ENCODE measurements at regions not wholly inside any gene's neighbourhood (a gene's known extent, or its start where the extent isn't known, plus 50 kb on each side); places are given as distances from the start of the nearest gene placed in this dataset.

DNA sequence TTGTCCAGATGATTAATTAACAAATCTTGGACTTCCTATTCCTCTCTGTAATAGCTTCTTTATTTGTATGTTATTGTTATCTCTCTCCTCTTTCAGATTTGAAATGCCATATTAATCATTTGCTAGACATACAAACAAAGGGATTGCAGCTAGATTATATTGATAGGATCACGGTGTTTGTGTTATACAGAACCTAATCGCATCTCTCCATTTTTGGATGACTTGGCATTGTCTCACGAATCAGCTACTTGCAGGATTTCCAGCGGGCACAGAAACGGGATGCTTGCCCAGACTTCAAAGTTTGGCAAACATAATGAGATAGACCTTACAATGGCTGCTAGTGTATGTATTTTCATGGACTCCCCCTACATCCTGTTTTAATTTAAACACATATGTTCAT lies 368.1 kb downstream of the TLE4 start:
- TF ChIP-seq CTCF (IDR thresholded peaks at IDR 0.05; ENCODE audit: borderline replicate concordance, control extremely low read depth, extremely low read depth, insufficient read depth, missing control alignments): no peak
- DNase-seq (ENCODE audit: low spot score): no peak
- in situ Hi-C loops (cut with MboI; ENCODE audit: low sequenced_read_pairs, unreplicated experiment): no loop called here

GRCh38 chr9:79936336-79936735 lies 364.6 kb downstream of the TLE4 start:
- DNase-seq (ENCODE audit: low spot score): no peak
- in situ Hi-C loops (cut with MboI; ENCODE audit: low sequenced_read_pairs, unreplicated experiment): no loop called here
- no peak for TF ChIP-seq CTCF (IDR thresholded peaks at IDR 0.05; ENCODE audit: borderline replicate concordance, control extremely low read depth, extremely low read depth, insufficient read depth, missing control alignments)

DNA sequence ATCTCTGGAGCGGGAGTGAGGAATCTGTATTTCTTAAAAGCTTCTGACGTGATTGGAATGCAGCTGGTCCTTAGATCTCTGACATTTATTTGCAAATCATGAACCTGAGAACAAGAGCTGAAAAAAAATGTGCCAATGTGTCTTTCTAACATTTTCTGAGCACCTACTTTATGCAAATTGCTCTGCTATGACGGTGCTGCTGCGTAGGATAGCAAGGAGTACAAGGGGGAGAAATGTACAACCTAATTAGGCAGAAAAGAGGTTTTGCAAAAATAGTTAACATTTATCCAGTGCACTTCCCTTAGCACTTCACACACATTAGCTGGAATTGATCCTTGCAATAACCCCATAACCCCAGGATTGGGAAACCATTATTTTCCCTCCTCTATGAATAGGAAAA lies 357.5 kb downstream of the TLE4 start:
- DNase-seq (ENCODE audit: low spot score): no peak
- in situ Hi-C loops (cut with MboI; ENCODE audit: low sequenced_read_pairs, unreplicated experiment): no loop called here
- TF ChIP-seq CTCF (IDR thresholded peaks at IDR 0.05; ENCODE audit: borderline replicate concordance, control extremely low read depth, extremely low read depth, insufficient read depth, missing control alignments): no peak

DNA sequence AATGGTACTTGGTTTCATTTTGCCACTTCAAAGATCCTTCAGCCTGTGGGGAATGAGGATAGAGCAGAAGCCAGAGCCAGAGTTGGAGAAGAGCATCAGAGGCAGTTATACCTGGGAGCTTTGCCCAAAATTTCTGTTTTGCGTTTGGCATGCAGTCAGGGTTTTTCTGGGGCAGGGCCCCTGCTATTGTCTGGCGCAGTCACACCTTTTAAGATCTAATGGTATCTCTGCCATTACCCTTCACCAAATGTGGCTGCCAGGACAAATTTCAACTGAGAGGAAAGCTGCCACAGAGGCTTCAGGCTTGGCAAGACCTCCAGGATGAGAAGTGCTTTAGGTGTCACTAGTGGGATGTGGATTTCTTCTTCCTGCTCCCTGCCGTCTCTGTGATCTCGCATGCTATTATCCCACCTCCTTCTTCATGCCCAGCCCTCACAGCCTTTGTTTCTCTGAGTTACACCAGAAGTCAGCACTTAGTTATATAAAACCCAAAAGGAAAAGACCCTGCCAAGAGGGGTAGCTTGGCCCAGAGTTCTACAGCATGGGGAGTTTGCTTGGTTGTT lies 357.0 kb downstream of the TLE4 start:
- DNase-seq (ENCODE audit: low spot score): no peak
- no peak for TF ChIP-seq CTCF (IDR thresholded peaks at IDR 0.05; ENCODE audit: borderline replicate concordance, control extremely low read depth, extremely low read depth, insufficient read depth, missing control alignments)
- in situ Hi-C loops (cut with MboI; ENCODE audit: low sequenced_read_pairs, unreplicated experiment): no loop called here

DNA sequence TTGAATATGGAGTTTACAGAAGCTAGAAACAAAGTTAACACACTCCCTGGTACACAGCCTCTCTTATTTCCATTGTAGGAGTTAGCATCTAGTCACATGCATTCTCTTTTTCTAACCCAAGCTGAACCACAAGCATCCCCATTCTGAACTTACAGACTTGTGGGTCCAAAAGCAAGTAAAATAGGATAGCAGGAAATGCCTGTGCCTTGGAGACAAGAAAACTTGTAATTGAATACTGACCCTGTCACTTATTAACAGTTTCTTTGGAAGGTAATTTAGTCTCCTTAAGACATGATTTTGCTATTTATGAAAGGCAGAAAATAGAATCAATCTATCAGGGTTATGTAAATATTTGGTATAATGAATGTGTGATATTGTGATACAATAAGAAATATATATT lies 353.6 kb downstream of the TLE4 start:
- in situ Hi-C loops (cut with MboI; ENCODE audit: low sequenced_read_pairs, unreplicated experiment): no loop called here
- DNase-seq (ENCODE audit: low spot score): no peak
- TF ChIP-seq CTCF (IDR thresholded peaks at IDR 0.05; ENCODE audit: borderline replicate concordance, control extremely low read depth, extremely low read depth, insufficient read depth, missing control alignments): no peak

- in situ Hi-C loops (cut with MboI; ENCODE audit: low sequenced_read_pairs, unreplicated experiment): no loop called here
- TF ChIP-seq CTCF (IDR thresholded peaks at IDR 0.05; ENCODE audit: borderline replicate concordance, control extremely low read depth, extremely low read depth, insufficient read depth, missing control alignments): no peak
- DNase-seq (ENCODE audit: low spot score): no peak
These were observed 353.1 kb downstream of the TLE4 start for GRCh38 chr9:79924836-79925235.

DNA sequence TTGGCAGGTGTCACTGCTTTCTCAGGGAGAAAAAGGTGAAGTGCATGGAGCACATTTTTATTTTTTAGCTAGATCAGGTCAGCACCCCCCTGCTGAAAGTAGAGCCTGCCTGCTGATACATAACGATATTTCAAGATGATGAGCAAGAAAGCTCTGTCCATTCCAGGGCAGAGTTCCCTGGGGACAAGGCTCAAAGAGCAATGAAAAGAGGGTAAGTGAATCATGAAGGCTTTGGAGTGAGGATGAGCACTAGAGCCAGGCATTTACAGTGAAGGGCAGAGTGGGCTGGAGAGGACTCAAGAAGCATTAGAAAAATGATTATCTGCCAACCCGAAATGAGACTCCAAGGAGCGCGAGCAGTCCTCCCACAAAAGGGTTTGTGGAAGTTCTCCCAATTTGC lies 345.7 kb downstream of the TLE4 start:
- in situ Hi-C loops (cut with MboI; ENCODE audit: low sequenced_read_pairs, unreplicated experiment): no loop called here
- no peak for DNase-seq (ENCODE audit: low spot score)
- TF ChIP-seq CTCF (IDR thresholded peaks at IDR 0.05; ENCODE audit: borderline replicate concordance, control extremely low read depth, extremely low read depth, insufficient read depth, missing control alignments): no peak

Measured in GM13976 (cell line).